ENCODE measurements at regions not wholly inside any gene's neighbourhood (a gene's known extent, or its start where the extent isn't known, plus 50 kb on each side); places are given as distances from the start of the nearest gene placed in this dataset.

- DNase-seq, result no peak
Measured at GRCh38 chr10:130728531-130729215, 582.8 kb downstream of the TCERG1L start.

DNA sequence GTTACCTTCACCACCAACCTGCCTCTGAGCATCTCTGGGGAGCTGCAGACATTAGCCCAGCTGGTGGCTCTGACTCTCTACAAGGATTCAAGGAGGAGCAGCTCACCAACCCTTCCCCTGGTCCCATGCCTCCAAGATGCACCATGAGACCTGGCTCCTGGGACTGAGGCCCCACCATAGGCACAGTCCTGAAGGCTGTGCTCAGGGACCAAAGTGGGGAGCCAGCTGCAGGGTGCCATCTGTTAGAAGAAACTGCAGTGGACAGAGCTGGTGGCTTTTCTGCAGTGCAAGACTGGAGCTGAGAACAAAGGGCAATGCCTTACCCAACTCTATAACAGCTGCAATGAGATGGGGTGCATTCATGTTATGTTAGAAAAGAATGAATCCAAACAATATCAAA lies 581.6 kb downstream of the TCERG1L start:
- DNase-seq, result no peak

DNA sequence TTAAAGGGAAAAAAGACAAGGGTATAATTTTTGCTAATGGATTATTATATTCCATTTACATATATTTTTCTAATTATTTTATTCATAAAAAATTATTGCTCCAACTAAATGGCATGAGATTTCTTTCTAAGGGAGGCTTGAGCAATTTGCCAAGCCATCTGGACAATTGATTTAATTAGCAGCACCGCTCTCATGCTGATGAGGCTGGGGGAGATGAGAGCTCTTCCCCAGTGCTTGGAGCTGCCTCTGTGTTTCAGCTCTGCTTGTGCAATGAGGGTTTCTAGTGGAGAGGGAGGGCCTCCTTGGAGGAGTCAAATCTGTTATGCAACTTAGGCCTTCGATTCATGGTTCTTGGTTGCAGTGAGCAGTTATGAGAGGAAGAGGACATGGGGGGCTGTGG lies 574.3 kb downstream of the TCERG1L start:
- DNase-seq, result no peak

DNA sequence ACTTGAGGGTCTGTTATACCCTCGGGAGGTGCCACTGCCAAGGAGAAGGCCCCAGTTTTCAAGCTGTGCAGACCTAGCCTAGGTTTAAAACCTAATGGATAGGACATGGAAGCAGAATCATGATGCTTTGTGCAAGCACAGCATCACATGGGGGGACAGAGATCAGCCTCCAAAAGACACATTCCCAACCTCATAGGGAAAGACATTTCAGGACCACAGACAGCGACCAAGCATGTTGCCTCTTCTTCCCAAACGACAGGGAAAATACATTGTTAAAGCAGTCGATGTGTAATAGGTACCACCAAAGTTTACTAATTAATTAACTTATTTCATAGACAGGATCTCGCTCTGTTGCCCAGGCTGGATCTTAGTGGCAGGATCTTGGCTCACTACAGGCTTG lies 573.9 kb downstream of the TCERG1L start:
- no peak for DNase-seq

DNA sequence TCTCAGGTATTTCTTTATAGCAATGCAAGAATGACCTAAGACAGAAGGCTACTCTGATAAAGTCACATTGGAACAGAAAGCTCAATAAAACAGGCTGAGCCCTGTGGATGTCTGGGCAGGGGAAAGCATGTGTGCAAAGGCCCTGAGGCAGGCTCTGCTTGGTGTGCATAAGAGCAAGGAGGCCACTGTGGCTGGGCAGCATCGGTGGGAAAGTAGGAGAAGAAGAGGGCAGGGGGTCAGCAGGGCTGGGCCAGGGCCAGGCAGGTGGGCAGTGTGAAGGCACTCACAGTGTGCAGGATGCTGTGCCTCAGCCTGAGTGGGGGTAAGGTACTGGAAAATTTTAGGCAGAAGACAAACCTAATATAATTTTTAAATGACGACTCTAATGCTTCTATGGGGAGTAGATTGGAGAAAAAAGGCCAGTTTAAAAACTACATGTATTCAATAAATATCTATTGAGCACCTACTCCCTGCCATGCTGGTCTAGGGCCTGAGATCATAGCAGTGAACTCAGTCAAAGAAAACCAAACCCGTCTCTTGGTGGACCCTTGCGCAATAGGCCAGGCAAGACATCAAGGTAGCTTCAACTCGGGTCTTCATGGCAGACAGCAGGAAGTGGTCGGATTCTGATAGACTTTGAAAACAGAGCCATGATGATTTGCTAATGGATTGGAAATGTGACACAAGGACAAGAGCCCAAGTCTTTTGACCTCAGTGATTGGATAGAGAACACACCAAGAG lies 572.3 kb downstream of the TCERG1L start:
- no peak for DNase-seq

DNA sequence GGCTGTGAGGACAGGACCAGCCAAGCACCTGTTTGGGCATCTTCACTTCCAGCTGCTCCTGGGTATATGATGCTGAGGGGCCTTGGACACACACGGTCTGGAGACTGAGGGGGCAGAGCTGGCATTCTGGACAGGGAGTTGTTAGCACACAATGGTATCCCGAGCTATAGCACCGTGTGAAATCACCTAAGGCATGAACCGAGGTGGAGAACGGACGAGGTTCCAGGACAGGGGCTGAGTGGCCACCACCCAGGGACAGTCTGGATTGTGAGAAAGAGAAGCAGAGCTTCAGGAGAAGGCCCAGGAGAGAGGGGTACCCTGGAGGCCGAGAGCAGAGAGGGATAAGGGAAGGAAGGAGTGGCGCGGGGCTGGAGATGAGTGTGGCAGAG lies 571.8 kb downstream of the TCERG1L start:
- DNase-seq, result no peak

DNA sequence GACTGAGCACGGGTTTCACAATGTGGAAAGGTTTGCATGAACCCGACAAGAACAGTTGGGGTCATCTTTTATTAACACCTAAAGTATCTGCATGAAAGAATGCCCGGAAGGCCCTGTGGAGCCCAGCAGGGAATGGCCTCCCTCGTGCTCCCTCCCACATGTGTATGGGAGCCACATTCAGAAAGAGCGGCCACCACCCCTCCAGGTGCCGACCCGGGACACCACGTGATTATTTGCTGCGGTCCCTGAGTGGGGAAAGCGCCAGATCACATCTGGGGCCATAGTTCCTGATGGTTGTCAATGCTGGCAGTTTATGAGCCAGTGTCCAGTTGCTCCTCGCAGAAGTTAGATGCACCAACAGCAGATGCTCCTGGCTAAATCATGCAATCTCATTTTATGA lies 571.4 kb downstream of the TCERG1L start:
- DNase-seq, result no peak

DNA sequence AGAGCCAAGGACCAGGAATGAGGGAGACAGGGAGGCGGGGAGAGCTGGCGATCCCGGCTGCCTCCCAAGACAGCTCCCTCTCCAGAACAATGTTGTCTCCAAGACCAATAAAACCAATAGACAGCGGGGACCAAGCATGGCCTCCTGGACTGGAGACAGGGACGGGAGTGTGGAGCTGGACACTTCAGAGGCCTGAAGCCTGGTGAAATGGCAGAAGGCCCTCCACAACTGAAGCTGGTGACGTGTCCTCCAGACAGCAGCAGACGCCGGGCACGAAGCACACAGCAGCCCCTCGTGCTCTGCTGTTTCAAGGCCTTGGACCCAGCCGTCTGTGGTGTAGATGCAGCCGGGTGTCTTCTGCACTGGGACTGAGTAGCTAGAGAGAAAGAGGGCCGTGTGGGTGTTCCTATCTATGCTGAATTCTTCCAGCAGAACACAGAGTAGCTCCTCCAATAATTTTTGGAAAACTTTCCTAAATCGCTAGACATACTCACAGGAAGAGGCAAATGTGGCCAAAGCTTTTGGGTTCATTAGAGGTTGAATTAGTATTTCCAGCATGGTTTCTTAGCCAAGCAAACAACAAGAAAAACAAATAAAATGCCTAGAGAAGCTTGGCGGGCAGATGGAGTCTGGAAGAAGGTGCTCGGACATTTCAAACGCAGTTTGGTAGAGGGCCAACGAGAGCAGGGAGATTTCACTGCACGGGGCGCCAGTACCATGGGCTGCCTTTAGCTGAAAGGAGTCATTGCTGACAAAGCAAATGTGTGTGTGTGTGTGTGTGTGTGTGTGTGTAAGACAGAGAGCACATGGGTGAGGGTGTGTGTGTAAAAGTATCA lies 570.4 kb downstream of the TCERG1L start:
- no peak for DNase-seq

GRCh38 chr10:130741901-130742855 lies 569.3 kb downstream of the TCERG1L start:
- no peak for DNase-seq

- no peak for DNase-seq
Measured at GRCh38 chr10:130742941-130743675, 568.4 kb downstream of the TCERG1L start.

GRCh38 chr10:130743751-130744271 lies 567.7 kb downstream of the TCERG1L start:
- DNase-seq, result no peak

- no peak for DNase-seq
Measured at GRCh38 chr10:130744631-130745030, 566.9 kb downstream of the TCERG1L start.

DNA sequence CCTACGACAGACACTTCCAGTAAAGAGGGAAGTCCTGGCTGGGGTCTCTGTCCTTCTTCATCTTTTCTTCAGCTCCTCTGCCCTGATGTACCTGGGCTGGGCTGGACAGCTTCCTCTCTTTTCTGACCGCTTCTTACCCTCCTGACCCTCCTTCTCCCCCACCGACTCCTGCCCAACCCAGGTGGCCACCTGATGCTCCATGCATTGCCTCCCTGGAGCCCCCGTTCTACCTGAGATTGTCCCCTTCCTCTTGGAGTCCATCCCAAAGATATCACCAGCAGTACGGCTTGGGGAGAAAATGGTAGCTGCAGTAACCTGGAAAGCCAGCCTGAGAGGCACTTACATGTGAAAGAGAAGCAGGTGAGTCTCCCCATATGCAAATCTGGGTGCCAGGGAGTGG lies 566.3 kb downstream of the TCERG1L start:
- DNase-seq, result no peak

DNA sequence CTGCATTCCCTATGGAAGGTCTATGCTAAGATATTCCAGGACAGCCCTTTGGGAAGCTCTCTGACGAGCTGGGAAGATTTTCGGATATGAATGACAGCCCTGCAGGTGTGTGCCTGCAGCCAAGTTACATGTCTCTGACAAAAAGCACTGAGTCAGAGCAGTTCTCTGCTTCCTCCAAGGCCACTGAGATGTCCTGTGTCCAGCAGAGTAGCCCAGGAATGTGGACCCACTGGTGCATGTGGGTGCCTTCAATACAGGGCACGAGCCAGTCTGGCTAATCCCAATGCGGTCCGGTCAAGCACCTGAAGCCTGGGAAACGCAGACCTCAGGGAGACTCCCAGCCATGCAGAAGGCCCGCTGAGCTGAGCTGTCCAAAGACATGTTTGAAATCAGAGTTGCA lies 565.7 kb downstream of the TCERG1L start:
- no peak for DNase-seq

DNA sequence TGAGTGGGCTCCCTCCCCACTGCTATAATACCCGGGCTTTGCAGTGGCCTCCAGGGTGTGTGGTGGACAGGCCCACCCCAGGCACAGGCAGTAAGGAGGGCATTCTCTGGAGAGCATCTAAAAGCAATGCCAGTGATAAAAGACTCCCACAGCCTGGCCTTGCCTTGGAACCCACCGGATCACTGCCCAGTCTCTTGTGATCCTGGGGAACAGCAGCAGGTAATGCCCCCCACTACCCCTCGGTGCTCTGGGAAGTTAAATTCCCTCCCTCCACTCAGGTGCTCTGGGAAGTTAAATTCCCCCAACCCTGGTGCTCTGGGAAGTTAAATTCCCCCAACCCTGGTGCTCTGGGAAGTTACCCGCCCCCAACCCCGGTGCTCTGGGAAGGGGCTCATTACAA lies 565.2 kb downstream of the TCERG1L start:
- no peak for DNase-seq

DNA sequence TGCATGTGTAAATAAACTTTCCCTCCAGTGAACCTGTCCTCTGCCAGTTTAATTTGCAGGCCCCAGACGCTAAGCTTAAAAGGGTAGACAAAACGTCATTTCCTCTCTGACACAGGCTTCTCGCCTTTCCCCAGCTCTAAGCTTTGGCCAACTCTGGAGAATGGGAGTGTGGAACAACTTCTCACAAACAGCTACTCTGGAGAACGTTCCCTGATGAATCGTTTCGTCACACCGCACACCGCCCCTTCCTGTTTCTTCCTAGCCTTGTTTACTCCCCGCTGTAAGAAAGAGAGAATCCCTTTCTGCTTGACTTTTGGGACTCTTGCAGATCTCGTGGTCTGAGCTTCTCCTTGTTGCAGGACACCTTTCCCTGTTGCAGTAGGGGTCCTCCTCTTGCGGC lies 564.2 kb downstream of the TCERG1L start:
- DNase-seq, result no peak

DNA sequence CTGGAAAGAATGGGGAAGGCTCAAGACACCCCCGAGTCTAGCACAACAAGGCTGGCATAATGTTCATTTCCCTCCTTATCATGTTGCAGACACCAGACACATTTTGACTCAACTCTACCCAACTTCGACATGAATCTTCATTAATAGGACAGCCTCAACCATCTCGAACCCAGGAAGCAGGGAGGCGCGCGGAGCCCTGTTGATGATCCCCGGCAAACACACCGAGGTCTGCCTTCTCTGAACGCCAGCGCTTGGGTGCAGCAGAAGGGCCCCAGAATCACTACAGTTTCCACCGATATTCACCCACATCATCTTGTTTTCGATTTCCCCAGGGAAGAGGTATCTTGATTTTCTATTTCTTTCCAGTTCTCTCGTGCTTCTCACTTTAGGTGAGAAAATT lies 563.6 kb downstream of the TCERG1L start:
- no peak for DNase-seq

DNA sequence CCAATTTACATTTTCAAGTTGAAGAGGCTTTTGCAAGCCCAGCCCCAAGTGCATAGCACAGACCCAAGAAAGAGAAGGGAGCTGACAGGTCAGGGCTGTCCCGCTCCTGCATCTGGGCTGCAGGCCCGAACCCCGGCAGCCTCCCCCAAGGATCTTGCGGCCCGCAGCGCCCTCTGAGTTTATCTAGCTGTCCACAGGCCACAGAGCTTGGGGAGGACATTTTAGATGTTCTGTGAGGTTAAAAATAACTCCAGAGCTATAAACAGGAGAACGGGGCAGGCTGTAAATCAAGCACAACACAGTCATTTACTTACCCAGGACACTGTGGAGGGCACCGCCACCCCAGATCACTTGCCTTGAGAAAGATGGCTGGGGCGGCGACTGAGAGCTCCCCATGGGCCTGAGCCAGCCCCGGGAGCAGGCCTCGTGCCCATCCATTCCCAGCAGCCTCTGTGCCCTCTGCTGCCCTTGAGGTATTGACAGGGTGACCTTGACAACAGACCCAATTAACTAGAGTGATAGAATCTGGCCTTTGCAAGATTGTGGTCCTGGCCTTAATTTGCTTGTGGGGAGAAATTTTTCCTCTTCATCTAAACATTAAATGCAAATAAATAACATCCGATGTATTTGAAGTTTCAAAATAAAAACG lies 563.0 kb downstream of the TCERG1L start:
- DNase-seq, result no peak

- DNase-seq, result no peak
Measured at GRCh38 chr10:130749911-130750310, 561.6 kb downstream of the TCERG1L start.

DNA sequence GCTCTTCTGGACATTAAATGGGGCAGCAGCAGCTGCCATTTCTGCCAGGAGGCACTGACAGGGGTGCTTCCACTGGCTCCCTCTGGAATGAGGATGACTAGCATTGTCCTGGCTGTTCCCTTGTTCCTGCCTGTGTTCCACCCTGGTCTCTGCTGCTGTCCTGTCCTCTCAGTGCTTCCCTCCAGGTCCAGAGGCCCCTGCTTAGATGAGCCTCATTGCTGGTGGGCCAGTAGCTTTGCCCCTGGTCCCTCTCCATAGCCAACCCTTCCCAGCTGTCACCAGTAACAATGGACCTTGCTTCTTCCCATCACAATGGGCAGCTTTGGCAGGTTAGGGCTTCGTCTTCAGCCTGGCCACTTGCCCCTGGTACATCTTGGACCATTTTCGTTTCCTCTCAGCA lies 561.1 kb downstream of the TCERG1L start:
- no peak for DNase-seq
